GM12878 (cell line): ENCODE measurements at regions not wholly inside any gene's neighbourhood (a gene's known extent, or its start where the extent isn't known, plus 50 kb on each side); places are given as distances from the start of the nearest gene placed in this dataset.

Experiments
- ATAC-seq: fragments of 200-7000 bp; cut with Tn5 transposase; 3 replicates; pipeline ENCODE4 v1.9.1; 2020; ENCODE audit warnings: mild to moderate bottlenecking, moderate library complexity
- BruUV-seq: library from RNA; stranded (reverse); fragments of 400-500 nt; replicated peaks from 2 replicates; lab custom pipeline; 2021; lab: Mats Ljungman, UMichigan
- CTCF ChIA-PET: fragments of 300-600 bp; sonication (Branson Sonifier 250); formaldehyde crosslinking; extraction: SDS; loops from one replicate; lab custom pipeline; 2021; ENCODE audit warnings: inconsistent platforms; lab: Yijun Ruan, JAX
- POLR2A ChIA-PET: fragments of 350-600 bp; formaldehyde crosslinking; extraction: SDS; loops from one replicate; lab custom pipeline; 2021; ENCODE audit warnings: inconsistent platforms; lab: Charles Lee
- RAD21 ChIA-PET: fragments of 300-600 bp; sonication (Branson Sonifier 250); formaldehyde crosslinking; loops from one replicate; lab custom pipeline; 2023; ENCODE audit warnings: antibody characterized with exemption; ENCODE audit not compliant: unreplicated experiment; lab: Charles Lee
- SMC1A ChIA-PET: fragments of 300-600 bp; sonication (Branson Sonifier 250); formaldehyde crosslinking; loops from one replicate; lab custom pipeline; 2023; ENCODE audit not compliant: unreplicated experiment, uncharacterized antibody; lab: Charles Lee
- DNase-seq: peaks from one replicate; pipeline ENCODE4 v3.0.0-alpha.2; 2011; ENCODE audit warnings: low read depth, low spot score
- FAIRE-seq: peaks from 3 replicates; lab custom pipeline; 2011; peaks lifted over from hg19 to GRCh38; lab: Jason Lieb, UNC
- H2AFZ ChIP-seq: 2 replicates; pipeline ENCODE4 v1.6.0; 2011; ENCODE audit warnings: low read depth, low read length, control low read depth; ENCODE audit not compliant: control insufficient read depth
- H3K27ac ChIP-seq: 2 replicates; pipeline ENCODE4 v1.5.1; 2011; ENCODE audit warnings: control low read depth; ENCODE audit not compliant: control insufficient read depth, insufficient read depth
- H3K27me3 ChIP-seq, 2 experiments: replicated peaks in 1 of 2; 2 replicates each; pipeline versions ENCODE4 v1.6.0 to v1.6.1; 2011; ENCODE audit warnings: low read length in 1 of 2; ENCODE audit not compliant: control insufficient read depth in 2 of 2, insufficient read depth in 2 of 2
- H3K36me3 ChIP-seq, 2 experiments: 2 replicates each; pipeline ENCODE4 v1.5.1; 2011; ENCODE audit warnings: low read length in 1 of 2; ENCODE audit not compliant: control insufficient read depth in 2 of 2, insufficient read depth in 2 of 2
- H3K4me1 ChIP-seq: 2 replicates; pipeline ENCODE4 v1.6.1; 2011; ENCODE audit warnings: mild to moderate bottlenecking, low read length, moderate library complexity, mixed read lengths; ENCODE audit not compliant: control insufficient read depth, insufficient read depth
- H3K4me2 ChIP-seq: 2 replicates; pipeline ENCODE4 v1.6.0; 2011; ENCODE audit warnings: control low read depth; ENCODE audit not compliant: control insufficient read depth, insufficient read depth
- H3K4me3 ChIP-seq: fragments of 200-600 bp; sonication (generic); 2 replicates; pipeline ENCODE4 v1.5.1; 2016
- H3K79me2 ChIP-seq: 2 replicates; pipeline ENCODE4 v1.6.0; 2011; ENCODE audit warnings: low read length; ENCODE audit not compliant: control insufficient read depth, insufficient read depth
- H3K9ac ChIP-seq: 2 replicates; pipeline ENCODE4 v1.8.0; 2011; ENCODE audit warnings: low read length, control low read depth, mixed read lengths; ENCODE audit not compliant: control insufficient read depth, insufficient read depth
- H3K9me3 ChIP-seq: replicated peaks from 3 replicates; pipeline ENCODE4 v1.5.1; 2011; ENCODE audit warnings: mild to moderate bottlenecking, low read length; ENCODE audit not compliant: control insufficient read depth, insufficient read depth
- H4K20me1 ChIP-seq: 2 replicates; pipeline ENCODE4 v1.6.0; 2011; ENCODE audit not compliant: control insufficient read depth, insufficient read depth
- KLF5 ChIP-seq: fragments of 450-650 bp; IDR thresholded peaks from 2 replicates; pipeline ENCODE4 v1.6.1; 2014; ENCODE audit warnings: mild to moderate bottlenecking; ENCODE audit not compliant: partially characterized antibody
- MYB ChIP-seq: fragments of 150-350 bp; IDR thresholded peaks from 2 replicates; pipeline ENCODE4 v1.6.1; 2014; ENCODE audit warnings: mild to moderate bottlenecking, low read depth, low read length, borderline replicate concordance
- PAX8 ChIP-seq: fragments of 450-650 bp; IDR thresholded peaks from 2 replicates; pipeline ENCODE4 v1.6.1; 2017; ENCODE audit warnings: mild to moderate bottlenecking, moderate library complexity
- POU2F2 ChIP-seq: IDR thresholded peaks from 3 replicates; pipeline ENCODE4 v1.6.1; 2011; ENCODE audit warnings: low read depth, mild to moderate bottlenecking, low read length, borderline replicate concordance
- TBL1XR1 ChIP-seq: IDR thresholded peaks from 2 replicates; pipeline ENCODE4 v1.6.1; 2012; ENCODE audit warnings: low read depth, low read length, improper control_type of control experiment
- WGBS: methylation state at CpG from one replicate; pipeline ENCODE4 v1.1.6; 2016; ENCODE audit warnings: low lambda C conversion rate; ENCODE audit not compliant: insufficient replicate concordance, insufficient coverage; ENCODE audit errors: missing lambda C conversion rate; 5-methylcytosine and 5-hydroxymethylcytosine counted together
- in situ Hi-C: fragments of 300-500 bp; cut with MboI; formaldehyde crosslinking; loops from 9 replicates; pipeline ENCODE4 v1.14.3; 2018; ENCODE audit warnings: mixed read lengths
- intact Hi-C: fragments of 100-400 bp; cut with micrococcal nuclease; formaldehyde crosslinking; loops from one replicate; pipeline ENCODE4 v1.14.2; 2022; ENCODE audit not compliant: unreplicated experiment
- TF ChIP-seq, protein P1 (sequence below): fragments of 450-650 bp; formaldehyde crosslinking; IDR thresholded peaks from 2 replicates; pipeline ENCODE4 v1.4.0; 2020; ENCODE audit warnings: mild to moderate bottlenecking, moderate library complexity
- TF ChIP-seq, protein P2 (sequence below): fragments of 450-650 bp; IDR thresholded peaks from 2 replicates; pipeline ENCODE4 v1.6.1; 2014; ENCODE audit warnings: mild to moderate bottlenecking
- TF ChIP-seq, protein P3 (sequence below), 3 experiments: IDR thresholded peaks in 2 of 3; conservative IDR thresholded peaks in 1 of 3; 2 replicates each; pipeline ENCODE4 v1.5.1; 2011; ENCODE audit warnings: low read depth in 3 of 3, low read length in 3 of 3, mild to moderate bottlenecking in 3 of 3, control low read depth in 2 of 3, moderate library complexity in 2 of 3, inconsistent platforms in 1 of 3, mixed read lengths in 1 of 3; ENCODE audit not compliant: control insufficient read depth in 2 of 3, insufficient read depth in 1 of 3; ENCODE audit errors: extremely low read depth in 1 of 3

GRCh38 chr13:24103782-24104372, 56.6 kb upstream of the SPATA13 start (continued):
- TF ChIP-seq, protein P1, sequence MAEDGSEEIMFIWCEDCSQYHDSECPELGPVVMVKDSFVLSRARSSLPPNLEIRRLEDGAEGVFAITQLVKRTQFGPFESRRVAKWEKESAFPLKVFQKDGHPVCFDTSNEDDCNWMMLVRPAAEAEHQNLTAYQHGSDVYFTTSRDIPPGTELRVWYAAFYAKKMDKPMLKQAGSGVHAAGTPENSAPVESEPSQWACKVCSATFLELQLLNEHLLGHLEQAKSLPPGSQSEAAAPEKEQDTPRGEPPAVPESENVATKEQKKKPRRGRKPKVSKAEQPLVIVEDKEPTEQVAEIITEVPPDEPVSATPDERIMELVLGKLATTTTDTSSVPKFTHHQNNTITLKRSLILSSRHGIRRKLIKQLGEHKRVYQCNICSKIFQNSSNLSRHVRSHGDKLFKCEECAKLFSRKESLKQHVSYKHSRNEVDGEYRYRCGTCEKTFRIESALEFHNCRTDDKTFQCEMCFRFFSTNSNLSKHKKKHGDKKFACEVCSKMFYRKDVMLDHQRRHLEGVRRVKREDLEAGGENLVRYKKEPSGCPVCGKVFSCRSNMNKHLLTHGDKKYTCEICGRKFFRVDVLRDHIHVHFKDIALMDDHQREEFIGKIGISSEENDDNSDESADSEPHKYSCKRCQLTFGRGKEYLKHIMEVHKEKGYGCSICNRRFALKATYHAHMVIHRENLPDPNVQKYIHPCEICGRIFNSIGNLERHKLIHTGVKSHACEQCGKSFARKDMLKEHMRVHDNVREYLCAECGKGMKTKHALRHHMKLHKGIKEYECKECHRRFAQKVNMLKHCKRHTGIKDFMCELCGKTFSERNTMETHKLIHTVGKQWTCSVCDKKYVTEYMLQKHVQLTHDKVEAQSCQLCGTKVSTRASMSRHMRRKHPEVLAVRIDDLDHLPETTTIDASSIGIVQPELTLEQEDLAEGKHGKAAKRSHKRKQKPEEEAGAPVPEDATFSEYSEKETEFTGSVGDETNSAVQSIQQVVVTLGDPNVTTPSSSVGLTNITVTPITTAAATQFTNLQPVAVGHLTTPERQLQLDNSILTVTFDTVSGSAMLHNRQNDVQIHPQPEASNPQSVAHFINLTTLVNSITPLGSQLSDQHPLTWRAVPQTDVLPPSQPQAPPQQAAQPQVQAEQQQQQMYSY (CRISPR knock-in tag): no peak
- no peak for TF ChIP-seq PAX8

DNA sequence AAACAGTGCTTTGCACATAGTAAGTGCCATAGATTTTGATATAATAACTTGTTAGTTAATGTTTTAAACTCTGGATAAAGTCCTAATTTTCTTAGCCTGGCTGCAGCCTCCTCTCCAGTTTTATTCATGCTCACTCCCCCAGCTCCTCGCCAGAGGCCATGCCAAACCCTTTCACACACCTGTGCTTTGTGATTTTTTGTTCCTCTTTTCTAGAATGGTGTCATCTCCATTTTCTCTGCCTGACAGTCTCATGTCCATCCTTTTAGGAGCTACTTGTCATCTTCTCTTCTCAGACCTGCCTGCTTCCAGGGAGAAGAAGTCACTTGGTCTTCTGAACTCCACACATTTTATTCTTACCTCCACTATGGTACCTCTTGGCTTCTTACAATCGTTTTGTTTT, 55.8 kb upstream of the SPATA13 start:
- 0% methylated on average over 2 of the region's 2 CpGs for WGBS
- Histone ChIP-seq H3K27me3 (0 out of 4 replicates have a peak, but pooled peaks cover 0 to 1% of the 10 kb centered on the region in 2 experiments), H3K79me2 (no peaks in the 10 kb centered on the region), H4K20me1 (no peaks in the 10 kb centered on the region), H3K9me3 (no peaks in the 10 kb centered on the region), H3K4me3 (no peak overlapping the region), H3K9ac (no peak overlapping the region), H3K4me1 (no peaks in the 10 kb centered on the region), H3K4me2 (no peak overlapping the region), H3K27ac (no peak overlapping the region), H2AFZ (no peak overlapping the region; the same call in 1 of the 2 replicates), H3K36me3 (no peaks in the 10 kb centered on the region)
- ChIA-PET RAD21 (no interaction called here), SMC1A (interaction anchor here (0.6 to 1.7 kb wide), 4 partner anchors 13 to 114 kb away, joined by 3 to 4 read pairs (median 3); no protein-coding TSS in a partner anchor), CTCF (interaction anchor here (1.6 kb wide), 1 partner anchor 51 kb away, joined by 6 read pairs; no protein-coding TSS in a partner anchor), POLR2A (no interaction called here)
- ATAC-seq: peak; percentile 72
- no peak for FAIRE-seq
- in situ Hi-C loops (no loop called here), intact Hi-C loops (no loop called here)
- DNase-seq: no peak
- BruUV-seq: no TSS peak
- TF ChIP-seq POU2F2 (no peak), KLF5 (no peak), TBL1XR1 (no peak), MYB (no peak)
- TF ChIP-seq, protein P2, sequence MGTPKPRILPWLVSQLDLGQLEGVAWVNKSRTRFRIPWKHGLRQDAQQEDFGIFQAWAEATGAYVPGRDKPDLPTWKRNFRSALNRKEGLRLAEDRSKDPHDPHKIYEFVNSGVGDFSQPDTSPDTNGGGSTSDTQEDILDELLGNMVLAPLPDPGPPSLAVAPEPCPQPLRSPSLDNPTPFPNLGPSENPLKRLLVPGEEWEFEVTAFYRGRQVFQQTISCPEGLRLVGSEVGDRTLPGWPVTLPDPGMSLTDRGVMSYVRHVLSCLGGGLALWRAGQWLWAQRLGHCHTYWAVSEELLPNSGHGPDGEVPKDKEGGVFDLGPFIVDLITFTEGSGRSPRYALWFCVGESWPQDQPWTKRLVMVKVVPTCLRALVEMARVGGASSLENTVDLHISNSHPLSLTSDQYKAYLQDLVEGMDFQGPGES: no peak
- TF ChIP-seq, protein P1 (CRISPR knock-in tag): no peak
- TF ChIP-seq, protein P3, sequence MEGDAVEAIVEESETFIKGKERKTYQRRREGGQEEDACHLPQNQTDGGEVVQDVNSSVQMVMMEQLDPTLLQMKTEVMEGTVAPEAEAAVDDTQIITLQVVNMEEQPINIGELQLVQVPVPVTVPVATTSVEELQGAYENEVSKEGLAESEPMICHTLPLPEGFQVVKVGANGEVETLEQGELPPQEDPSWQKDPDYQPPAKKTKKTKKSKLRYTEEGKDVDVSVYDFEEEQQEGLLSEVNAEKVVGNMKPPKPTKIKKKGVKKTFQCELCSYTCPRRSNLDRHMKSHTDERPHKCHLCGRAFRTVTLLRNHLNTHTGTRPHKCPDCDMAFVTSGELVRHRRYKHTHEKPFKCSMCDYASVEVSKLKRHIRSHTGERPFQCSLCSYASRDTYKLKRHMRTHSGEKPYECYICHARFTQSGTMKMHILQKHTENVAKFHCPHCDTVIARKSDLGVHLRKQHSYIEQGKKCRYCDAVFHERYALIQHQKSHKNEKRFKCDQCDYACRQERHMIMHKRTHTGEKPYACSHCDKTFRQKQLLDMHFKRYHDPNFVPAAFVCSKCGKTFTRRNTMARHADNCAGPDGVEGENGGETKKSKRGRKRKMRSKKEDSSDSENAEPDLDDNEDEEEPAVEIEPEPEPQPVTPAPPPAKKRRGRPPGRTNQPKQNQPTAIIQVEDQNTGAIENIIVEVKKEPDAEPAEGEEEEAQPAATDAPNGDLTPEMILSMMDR (IDR thresholded peaks at IDR 0.05 in 2 of 3, conservative IDR thresholded peaks at IDR 0.05 in 1 of 3; ENCODE audit: control insufficient read depth in 2 of 3, extremely low read depth in 1 of 3, insufficient read depth in 1 of 3, low read depth in 3 of 3, low read length in 3 of 3): no peak
